HL-60 (cell line): ENCODE measurements at regions not wholly inside any gene's neighbourhood (a gene's known extent, or its start where the extent isn't known, plus 50 kb on each side); places are given as distances from the start of the nearest gene placed in this dataset.

ENCODE experiments used
- DNase-seq, 2 experiments: peaks; one replicate each; pipeline ENCODE4 v3.0.0-alpha.2; 2010 to 2020; ENCODE audit warnings: low read depth in 1 of 2, low spot score in 1 of 2
- H3K27ac ChIP-seq: fragments of 250-450 bp; sonication (Bioruptor Pico); replicated peaks from 2 replicates; pipeline ENCODE4 v1.5.1; 2020; ENCODE audit warnings: mild to moderate bottlenecking, moderate library complexity
- H3K27me3 ChIP-seq: fragments of 250-450 bp; sonication (Bioruptor Pico); 2 replicates; pipeline ENCODE4 v1.5.1; 2021; ENCODE audit warnings: mild to moderate bottlenecking, moderate library complexity; ENCODE audit not compliant: insufficient read depth, poor library complexity, severe bottlenecking
- H3K4me3 ChIP-seq: replicated peaks from 2 replicates; pipeline ENCODE4 v1.5.1; 2011; ENCODE audit warnings: mild to moderate bottlenecking, control low read depth, low read length; ENCODE audit not compliant: insufficient read depth
- CTCF ChIP-seq: IDR thresholded peaks from one replicate; pipeline ENCODE4 v1.5.1; 2011; ENCODE audit warnings: low read length, control low read depth, inconsistent platforms; ENCODE audit not compliant: insufficient read depth
- GABPA ChIP-seq: IDR thresholded peaks from 2 replicates; pipeline ENCODE4 v1.6.1; 2012; ENCODE audit warnings: low read depth
- POLR2AphosphoS5 ChIP-seq: IDR thresholded peaks from 2 replicates; pipeline ENCODE4 v1.6.1; 2012; ENCODE audit warnings: low read depth
- SPI1 ChIP-seq: IDR thresholded peaks from 2 replicates; pipeline ENCODE4 v1.6.1; 2012; ENCODE audit warnings: low read depth, mild to moderate bottlenecking, borderline replicate concordance
- TF ChIP-seq, protein P1 (sequence below): IDR thresholded peaks from 2 replicates; pipeline ENCODE4 v1.6.1; 2012; ENCODE audit warnings: low read depth; ENCODE audit not compliant: insufficient replicate concordance

- Histone ChIP-seq H3K27ac (no peak overlapping the region), H3K27me3 (no peaks in the 10 kb centered on the region), H3K4me3 (no peak overlapping the region)
- DNase-seq = no peak
- TF ChIP-seq, protein P1, sequence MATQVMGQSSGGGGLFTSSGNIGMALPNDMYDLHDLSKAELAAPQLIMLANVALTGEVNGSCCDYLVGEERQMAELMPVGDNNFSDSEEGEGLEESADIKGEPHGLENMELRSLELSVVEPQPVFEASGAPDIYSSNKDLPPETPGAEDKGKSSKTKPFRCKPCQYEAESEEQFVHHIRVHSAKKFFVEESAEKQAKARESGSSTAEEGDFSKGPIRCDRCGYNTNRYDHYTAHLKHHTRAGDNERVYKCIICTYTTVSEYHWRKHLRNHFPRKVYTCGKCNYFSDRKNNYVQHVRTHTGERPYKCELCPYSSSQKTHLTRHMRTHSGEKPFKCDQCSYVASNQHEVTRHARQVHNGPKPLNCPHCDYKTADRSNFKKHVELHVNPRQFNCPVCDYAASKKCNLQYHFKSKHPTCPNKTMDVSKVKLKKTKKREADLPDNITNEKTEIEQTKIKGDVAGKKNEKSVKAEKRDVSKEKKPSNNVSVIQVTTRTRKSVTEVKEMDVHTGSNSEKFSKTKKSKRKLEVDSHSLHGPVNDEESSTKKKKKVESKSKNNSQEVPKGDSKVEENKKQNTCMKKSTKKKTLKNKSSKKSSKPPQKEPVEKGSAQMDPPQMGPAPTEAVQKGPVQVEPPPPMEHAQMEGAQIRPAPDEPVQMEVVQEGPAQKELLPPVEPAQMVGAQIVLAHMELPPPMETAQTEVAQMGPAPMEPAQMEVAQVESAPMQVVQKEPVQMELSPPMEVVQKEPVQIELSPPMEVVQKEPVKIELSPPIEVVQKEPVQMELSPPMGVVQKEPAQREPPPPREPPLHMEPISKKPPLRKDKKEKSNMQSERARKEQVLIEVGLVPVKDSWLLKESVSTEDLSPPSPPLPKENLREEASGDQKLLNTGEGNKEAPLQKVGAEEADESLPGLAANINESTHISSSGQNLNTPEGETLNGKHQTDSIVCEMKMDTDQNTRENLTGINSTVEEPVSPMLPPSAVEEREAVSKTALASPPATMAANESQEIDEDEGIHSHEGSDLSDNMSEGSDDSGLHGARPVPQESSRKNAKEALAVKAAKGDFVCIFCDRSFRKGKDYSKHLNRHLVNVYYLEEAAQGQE = no peak
- TF ChIP-seq GABPA (no peak), SPI1 (no peak), POLR2AphosphoS5 (no peak), CTCF (no peak)
Observed at GRCh38 chr11:134728186-134728585, 316.1 kb upstream of the B3GAT1 start.

DNA sequence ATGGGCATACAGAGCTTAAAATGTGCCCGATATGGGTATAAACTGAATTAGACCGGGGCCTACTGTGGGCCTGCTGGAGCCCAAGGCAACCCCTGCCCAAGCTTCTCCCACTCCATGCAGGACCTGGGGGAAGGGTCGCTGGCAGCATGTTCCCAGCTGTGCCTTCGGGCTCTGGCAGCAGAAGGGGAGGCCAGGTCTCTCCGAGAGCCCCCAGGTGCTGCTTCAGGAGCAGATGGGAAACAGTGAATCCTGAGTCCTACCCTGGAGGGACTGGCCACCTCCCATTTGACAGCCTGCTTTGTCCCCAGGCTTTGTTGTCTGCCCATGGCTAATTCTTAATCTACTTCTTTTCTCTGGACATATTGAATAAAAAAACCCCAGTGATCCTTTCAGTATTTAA is 315.6 kb upstream of the B3GAT1 start:
- TF ChIP-seq GABPA (no peak), POLR2AphosphoS5 (no peak), CTCF (no peak), SPI1 (no peak)
- TF ChIP-seq, protein P1 = no peak
- Histone ChIP-seq H3K27me3 (no peaks in the 10 kb centered on the region), H3K27ac (no peak overlapping the region), H3K4me3 (no peak overlapping the region)
- DNase-seq = no peak

DNA sequence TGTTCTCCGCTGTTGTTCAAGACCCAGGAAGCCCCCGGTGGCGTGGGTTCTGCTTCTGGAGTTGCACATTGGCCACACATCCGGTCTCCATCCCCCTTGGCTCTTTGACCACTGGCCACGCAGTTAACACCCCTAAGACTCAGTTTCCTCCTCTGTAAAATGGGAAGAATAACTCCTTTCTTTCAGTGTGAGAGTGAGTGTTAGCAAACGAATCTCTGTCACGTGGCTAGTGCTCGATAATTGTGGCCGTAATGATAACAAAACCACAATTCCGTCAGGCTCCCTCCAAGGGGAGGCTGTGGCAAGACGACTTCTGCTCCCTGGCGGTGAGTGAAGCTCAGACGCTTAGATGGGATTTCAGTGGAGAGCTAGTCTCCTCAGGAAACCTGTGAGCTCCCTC is 315.2 kb upstream of the B3GAT1 start:
- H3K4me3 ChIP-seq = no peak overlapping the region
- no peaks in the 10 kb centered on the region for H3K27me3 ChIP-seq
- H3K27ac ChIP-seq = no peak overlapping the region
- TF ChIP-seq CTCF (no peak), GABPA (no peak), SPI1 (no peak), POLR2AphosphoS5 (no peak)
- TF ChIP-seq, protein P1 = no peak
- no peak for DNase-seq
